ENCODE measurements at regions not wholly inside any gene's neighbourhood (a gene's known extent, or its start where the extent isn't known, plus 50 kb on each side); places are given as distances from the start of the nearest gene placed in this dataset.
A peak's percentile ranks its signal among the peaks of the same experiment; 100 is the strongest.
"Not testable (repeated sequence)": the region's sequence is repeated elsewhere in the genome, so short reads cannot be mapped to it uniquely, and the experiment has no call there.

DNA sequence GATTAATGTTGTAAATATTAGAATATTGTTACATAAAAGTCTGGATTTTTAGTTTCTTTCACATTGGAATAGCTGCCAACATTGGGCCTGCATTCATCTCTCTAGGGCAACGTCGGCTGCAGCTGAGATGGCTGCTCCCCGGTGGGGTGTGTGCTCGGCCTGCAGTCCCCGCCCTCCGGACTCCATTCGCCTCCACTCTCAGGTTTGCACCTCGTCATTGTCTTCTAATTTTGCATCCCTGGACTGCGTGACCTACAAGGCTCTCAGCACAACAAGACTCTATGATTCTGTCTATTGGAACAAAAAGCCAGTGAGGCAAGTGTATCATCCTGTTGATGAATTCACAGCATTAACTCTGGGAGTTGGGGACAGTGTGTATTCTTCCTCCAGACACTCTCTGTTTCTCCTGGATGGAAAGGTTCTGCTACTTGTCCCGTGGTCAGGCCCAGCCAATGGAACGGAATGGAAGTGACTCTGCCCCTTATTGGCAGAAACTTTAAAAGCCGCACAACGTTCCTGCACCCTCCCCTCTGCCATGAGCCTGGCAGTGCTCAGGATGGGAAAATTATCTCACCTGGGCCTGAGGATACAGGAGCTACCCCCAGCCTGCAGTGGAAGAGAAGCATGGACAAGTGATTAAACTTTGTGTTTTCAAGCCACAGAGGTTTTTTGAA lies 105.0 kb upstream of the SAMD11 start:
- TF ChIP-seq, protein P1, sequence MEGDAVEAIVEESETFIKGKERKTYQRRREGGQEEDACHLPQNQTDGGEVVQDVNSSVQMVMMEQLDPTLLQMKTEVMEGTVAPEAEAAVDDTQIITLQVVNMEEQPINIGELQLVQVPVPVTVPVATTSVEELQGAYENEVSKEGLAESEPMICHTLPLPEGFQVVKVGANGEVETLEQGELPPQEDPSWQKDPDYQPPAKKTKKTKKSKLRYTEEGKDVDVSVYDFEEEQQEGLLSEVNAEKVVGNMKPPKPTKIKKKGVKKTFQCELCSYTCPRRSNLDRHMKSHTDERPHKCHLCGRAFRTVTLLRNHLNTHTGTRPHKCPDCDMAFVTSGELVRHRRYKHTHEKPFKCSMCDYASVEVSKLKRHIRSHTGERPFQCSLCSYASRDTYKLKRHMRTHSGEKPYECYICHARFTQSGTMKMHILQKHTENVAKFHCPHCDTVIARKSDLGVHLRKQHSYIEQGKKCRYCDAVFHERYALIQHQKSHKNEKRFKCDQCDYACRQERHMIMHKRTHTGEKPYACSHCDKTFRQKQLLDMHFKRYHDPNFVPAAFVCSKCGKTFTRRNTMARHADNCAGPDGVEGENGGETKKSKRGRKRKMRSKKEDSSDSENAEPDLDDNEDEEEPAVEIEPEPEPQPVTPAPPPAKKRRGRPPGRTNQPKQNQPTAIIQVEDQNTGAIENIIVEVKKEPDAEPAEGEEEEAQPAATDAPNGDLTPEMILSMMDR (IDR thresholded peaks at IDR 0.05): no peak
- H3K4me1 ChIP-seq (ENCODE audit: low read depth): no peaks in the 10 kb centered on the region
- DNase-seq (no peak), ATAC-seq (no peak)
- H3K36me3 ChIP-seq (ENCODE audit: low read depth): no peaks in the 10 kb centered on the region
- H3K9me3 ChIP-seq: no peaks in the 10 kb centered on the region
- H3K4me3 ChIP-seq: no peak overlapping the region
- intact Hi-C loops (cut with DNase I, micrococcal nuclease): no loop called here

GRCh38 chr1:820962-821361 lies 102.8 kb upstream of the SAMD11 start:
- Histone ChIP-seq H3K36me3 (ENCODE audit: low read depth) (no peaks in the 10 kb centered on the region), H3K4me1 (ENCODE audit: low read depth) (peaks cover 3% of the 10 kb centered on the region), H3K4me3 (no peak overlapping the region), H3K9me3 (no peaks in the 10 kb centered on the region)
- intact Hi-C loops (cut with DNase I, micrococcal nuclease): no loop called here
- no peak for DNase-seq
- no peak for ATAC-seq
- TF ChIP-seq, protein P1 (IDR thresholded peaks at IDR 0.05): no peak

- peak overlapping the region; percentile 12 for H3K4me3 ChIP-seq
- DNase-seq (peak in 1 of 3 donors; percentile 53), ATAC-seq (peak; percentile 40)
- H3K4me1 ChIP-seq (ENCODE audit: low read depth); H3K9me3 ChIP-seq; H3K36me3 ChIP-seq (ENCODE audit: low read depth); intact Hi-C loops (cut with DNase I, micrococcal nuclease): not testable (repeated sequence)
Measured at GRCh38 chr1:826808-827207, 96.9 kb upstream of the SAMD11 start.

- H3K36me3 ChIP-seq (ENCODE audit: low read depth); H3K4me1 ChIP-seq (ENCODE audit: low read depth); intact Hi-C loops (cut with DNase I, micrococcal nuclease); H3K9me3 ChIP-seq: not testable (repeated sequence)
- DNase-seq (peak; percentile 96 to 99 (median 98)), ATAC-seq (peak; percentile 97)
- peak overlapping the region; percentile 12 for H3K4me3 ChIP-seq
Measured at GRCh38 chr1:827211-828063, 96.3 kb upstream of the SAMD11 start.

GRCh38 chr1:829324-829723 lies 94.4 kb upstream of the SAMD11 start:
- H3K36me3 ChIP-seq (ENCODE audit: low read depth); H3K4me1 ChIP-seq (ENCODE audit: low read depth); intact Hi-C loops (cut with DNase I, micrococcal nuclease); H3K4me3 ChIP-seq; ATAC-seq; DNase-seq; H3K9me3 ChIP-seq: not testable (repeated sequence)

GRCh38 chr1:829932-830331 lies 93.8 kb upstream of the SAMD11 start:
- H3K36me3 ChIP-seq (ENCODE audit: low read depth); intact Hi-C loops (cut with DNase I, micrococcal nuclease); ATAC-seq; H3K9me3 ChIP-seq; DNase-seq; H3K4me1 ChIP-seq (ENCODE audit: low read depth); H3K4me3 ChIP-seq: not testable (repeated sequence)

GRCh38 chr1:830750-831149 lies 93.0 kb upstream of the SAMD11 start:
- not testable (repeated sequence) for ATAC-seq

DNA sequence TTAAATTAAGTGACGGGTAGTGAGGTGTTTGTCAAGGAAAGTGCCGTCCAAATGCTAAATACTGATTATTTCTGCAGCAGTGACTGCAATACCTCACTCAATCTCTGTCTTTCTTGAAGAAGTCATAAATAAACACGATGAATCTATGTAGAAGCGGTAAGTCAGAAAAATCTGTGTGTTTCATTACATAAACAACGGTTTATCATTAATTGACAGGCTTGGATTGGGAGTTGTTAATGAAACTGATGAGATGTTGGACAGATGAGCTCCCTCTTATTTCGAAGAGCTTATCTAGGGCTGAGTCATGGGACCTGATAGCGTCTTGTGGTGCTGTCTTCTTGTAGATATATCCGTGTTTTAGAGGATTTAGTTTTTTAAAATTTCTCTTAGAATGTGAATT lies 92.2 kb upstream of the SAMD11 start:
- Histone ChIP-seq H3K4me3 (no peak overlapping the region), H3K4me1 (ENCODE audit: low read depth) (no peaks in the 10 kb centered on the region), H3K36me3 (ENCODE audit: low read depth) (no peaks in the 10 kb centered on the region), H3K9me3 (no peaks in the 10 kb centered on the region)
- no peak for ATAC-seq
- DNase-seq: no peak
- TF ChIP-seq, protein P1 (IDR thresholded peaks at IDR 0.05): no peak
- intact Hi-C loops (cut with DNase I, micrococcal nuclease): no loop called here

More at GRCh38 chr1:830750-831149, 93.0 kb upstream of the SAMD11 start:
- H3K36me3 ChIP-seq (ENCODE audit: low read depth); H3K9me3 ChIP-seq; H3K4me3 ChIP-seq; DNase-seq; H3K4me1 ChIP-seq (ENCODE audit: low read depth); intact Hi-C loops (cut with DNase I, micrococcal nuclease): not testable (repeated sequence)
